ENCODE measurements at regions not wholly inside any gene's neighbourhood (a gene's known extent, or its start where the extent isn't known, plus 50 kb on each side); places are given as distances from the start of the nearest gene placed in this dataset.

DNA sequence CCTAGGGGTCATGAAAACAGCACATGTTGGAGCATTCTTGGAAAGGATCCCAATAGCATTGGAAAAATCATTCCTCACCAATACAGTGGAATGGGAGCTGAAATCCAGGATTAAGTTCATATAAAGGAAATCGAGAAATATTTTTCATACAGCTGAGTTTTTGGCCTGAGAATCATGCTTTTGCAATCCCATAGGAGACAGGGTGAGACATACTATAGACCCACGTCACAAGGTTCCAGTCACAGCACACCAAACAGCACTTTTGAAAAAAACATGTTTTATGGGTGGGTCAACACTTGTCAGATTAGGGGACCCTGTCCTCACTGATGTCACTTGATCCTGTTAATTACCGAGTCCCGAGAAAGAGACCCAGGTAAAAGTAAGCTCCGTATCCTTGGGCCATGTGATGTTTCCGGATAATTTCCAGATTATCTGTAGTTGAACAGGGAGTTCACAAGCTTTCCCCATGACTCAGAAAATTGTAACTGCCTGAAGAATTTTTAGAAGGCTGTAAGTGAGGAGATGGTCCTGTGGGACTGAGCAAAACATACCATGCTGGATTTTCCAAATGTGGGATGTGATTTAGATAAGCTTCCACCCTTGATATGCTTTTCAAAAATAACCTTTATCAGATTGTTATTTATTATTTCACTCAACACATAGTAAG lies 80.9 kb upstream of the TLR3 start:
- DNase-seq (ENCODE audit: low spot score) = no peak

- DNase-seq (ENCODE audit: low spot score) = no peak
Observed at GRCh38 chr4:185991770-185992169, 77.2 kb upstream of the TLR3 start.

DNA sequence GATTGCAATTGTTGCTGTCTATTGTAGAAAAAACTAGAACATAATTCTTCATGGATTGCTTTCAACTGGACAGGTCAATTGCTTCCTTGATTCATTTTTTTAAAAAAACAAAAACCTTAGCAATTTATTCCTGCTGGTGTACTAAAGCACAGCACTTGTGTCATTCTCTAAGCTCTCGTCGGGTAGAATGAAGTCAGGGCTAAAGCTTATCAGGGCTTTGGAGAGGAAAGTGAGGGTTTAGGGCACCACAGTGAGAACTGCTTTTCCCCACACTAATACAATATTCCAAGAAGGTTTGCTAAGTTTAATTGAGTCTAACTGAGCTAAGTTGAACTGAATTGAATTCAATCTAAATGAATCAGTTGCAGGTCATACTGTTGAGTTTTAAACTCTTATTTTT lies 76.4 kb upstream of the TLR3 start:
- no peak for DNase-seq (ENCODE audit: low spot score)

- DNase-seq (ENCODE audit: low spot score) = no peak
Observed at GRCh38 chr4:185993328-185993973, 75.5 kb upstream of the TLR3 start.

DNA sequence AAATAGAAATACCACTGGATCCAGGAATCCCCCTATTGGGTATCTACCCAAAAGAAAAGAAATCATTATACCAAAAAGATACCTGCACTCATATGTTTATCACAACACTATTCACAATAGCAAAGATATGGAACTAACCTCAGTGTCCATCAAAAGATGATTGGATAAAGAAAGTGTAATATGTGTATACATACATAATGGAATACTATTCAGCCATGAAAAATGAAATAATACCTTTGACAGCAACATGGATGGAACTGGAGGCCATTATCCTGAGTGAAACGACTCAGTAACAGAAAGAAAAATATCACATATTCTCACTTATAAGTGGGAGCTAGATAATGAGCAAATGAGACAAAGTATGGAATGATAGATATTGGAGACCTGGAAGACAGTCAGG lies 74.2 kb upstream of the TLR3 start:
- DNase-seq (ENCODE audit: low spot score) = no peak

DNA sequence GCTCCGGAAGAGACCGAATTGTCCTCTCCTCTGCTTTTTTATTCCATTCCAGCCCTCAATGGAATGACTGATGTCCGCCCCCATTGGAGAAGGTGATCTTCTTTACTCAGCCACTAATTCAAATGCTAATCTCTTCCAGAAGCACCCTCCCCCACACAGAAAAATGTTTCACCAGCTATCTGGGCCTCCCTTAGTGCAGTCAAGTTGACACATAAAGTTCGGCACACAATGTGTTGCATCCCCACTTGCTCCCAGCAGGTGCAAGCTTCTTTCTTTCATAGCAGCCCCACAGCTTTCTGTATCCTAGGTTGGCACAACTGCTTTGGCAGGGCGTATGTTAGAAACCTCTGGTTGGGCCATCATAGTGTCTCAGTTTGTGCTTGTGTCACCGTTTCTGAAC lies 73.3 kb upstream of the TLR3 start:
- DNase-seq (ENCODE audit: low spot score) = no peak

DNA sequence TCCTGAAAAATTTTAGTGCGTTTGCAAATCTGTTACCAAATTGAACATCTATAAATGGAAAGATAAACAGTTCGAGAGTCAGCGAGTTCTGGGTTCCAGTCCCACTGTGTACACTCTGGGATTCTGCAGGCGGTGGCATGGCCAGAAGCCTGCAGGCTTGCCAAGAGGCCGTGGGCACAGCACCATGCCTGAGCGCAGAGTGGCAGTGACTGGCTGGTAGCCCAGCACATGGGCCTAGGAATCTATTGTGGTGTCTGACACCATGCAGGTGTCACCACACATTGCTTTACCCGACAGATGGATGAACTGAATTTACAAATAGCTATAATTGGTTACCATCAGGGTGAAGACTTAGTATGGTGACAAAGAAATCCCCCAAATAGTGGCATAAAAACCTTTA lies 71.7 kb upstream of the TLR3 start:
- DNase-seq (ENCODE audit: low spot score) = no peak

GRCh38 chr4:185998791-185999190 lies 70.2 kb upstream of the TLR3 start:
- no peak for DNase-seq (ENCODE audit: low spot score)

- DNase-seq (ENCODE audit: low spot score) = no peak
Observed at GRCh38 chr4:185999207-185999606, 69.7 kb upstream of the TLR3 start.

DNA sequence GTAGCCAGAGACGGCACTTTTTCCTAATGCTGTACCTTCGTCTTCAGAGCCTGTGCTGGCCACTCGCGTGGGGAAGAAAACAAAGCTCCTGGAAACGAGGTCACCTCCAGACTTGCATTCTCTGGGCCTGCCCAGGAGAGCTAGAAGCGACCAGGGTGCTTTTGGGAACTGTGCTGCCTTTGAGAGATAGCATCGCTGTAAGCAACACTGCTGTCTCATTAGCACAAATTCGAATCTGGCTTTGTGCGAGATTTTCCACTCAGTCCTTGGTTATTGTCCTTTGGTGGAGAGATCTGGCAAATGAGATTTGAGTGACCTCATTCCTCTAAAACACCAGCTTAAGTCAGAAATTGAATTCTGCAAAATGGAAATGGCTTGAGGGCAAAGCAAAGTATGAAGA lies 66.1 kb upstream of the TLR3 start:
- DNase-seq (ENCODE audit: low spot score) = no peak

DNA sequence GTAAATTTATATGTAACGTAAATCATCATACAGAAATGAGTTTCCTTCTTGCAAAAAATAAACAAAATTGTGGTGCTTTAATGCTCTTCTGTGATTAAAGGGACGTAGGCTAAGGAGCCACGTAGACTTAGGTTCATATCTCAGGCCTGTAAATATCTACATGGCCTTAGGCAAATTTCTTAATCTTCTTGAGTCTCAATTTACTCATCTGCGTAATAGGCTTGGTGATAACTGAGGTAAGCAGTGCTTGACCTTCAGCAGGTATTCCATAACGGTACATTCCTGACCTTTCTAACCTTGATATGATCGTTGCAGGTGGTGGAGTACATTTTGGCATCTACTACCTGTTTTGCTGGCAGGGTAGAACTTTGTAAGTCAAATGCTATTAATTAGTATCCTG lies 65.2 kb upstream of the TLR3 start:
- DNase-seq (ENCODE audit: low spot score) = no peak

DNA sequence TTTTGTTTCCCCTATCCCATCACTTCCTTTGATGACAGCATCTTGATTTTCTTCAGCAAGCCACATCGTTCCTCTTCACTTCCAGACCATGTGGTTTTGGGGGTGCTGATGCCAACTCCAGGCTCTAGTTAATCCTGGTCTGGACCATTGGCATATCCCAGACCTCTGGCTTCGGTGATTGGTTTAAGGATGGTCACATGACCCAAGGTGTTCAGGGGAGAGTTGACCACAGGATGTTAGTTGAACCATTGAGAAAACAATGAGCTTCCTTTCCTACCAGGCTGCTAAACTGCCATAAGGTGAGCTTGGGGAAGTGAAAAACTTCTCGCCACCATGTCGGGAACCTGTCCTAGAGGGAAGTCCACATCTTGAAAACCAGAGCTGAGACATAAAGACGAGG lies 60.9 kb upstream of the TLR3 start:
- no peak for DNase-seq (ENCODE audit: low spot score)

DNA sequence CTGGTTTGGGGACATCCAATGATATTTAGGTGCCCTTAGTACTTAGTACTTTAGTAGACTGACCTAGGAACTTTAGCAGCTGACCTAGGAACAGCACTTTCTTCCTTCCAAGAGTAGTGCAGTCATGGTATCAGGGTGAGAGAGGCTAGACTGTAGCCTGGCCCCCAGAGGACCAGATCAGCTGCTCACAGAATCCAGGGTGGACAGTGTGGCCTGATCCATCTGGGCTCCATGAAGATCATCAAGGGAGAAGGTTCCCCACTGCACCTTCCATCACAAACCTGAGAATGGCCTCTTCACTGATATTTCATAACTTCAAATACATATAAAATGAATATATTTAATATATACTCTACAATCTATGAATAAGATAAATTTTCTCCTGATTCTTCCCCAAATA lies 59.0 kb upstream of the TLR3 start:
- DNase-seq (ENCODE audit: low spot score) = no peak

GRCh38 chr4:186010821-186011220 lies 58.1 kb upstream of the TLR3 start:
- no peak for DNase-seq (ENCODE audit: low spot score)

DNA sequence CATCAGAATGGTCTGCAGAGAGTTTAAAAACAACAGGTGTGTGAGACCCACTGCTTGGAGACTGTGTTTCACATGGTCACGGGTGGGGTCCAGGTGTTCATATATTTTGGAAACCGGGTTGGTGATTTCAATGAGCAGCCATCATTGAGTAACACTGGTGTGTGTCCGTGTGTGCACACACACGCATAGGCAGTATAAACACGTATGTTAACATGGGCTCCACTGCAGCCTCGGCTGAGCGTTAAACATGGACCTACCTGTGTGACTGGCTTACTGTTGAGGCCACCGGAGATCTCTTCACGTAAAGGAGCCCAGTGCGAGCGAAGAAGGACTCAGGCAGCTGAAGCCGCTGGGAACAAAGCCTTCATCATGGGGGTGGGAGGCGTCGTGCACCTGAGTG lies 56.9 kb upstream of the TLR3 start:
- DNase-seq (ENCODE audit: low spot score) = no peak

DNA sequence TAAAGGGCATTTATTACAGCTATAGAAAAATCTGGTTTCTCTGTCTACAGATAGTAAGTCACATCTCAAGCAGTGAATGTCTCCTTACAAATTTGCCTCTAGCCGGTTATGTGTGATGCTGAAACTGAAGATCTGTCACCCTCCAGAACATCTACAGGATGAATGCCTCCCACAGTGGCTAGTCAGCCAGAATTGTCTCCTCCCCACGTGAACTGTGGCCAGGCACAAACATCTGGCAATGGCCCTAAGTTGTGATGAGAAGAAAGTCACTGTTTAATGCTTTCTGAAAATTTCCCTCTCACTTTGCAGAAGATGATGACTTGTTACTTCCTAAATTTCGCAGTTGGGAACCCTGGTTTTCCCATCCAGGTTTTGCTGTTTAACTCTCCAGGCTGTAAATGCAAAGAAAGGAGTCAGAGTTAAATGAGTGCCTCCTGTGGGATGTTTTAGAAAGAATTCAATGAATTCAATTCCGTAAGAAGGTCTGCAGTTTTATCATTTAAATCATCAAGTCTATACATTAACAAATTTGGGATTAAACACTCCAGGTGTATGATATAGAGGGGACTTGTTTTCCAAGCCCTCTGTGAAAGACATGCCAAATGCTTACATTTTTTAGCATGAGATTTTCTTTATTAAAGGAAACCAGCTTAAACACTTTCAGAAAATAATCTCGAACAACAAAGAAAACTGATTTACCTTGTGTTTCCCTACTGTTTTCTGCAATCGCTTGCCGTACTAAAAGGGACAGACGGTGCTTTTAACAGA lies 55.4 kb upstream of the TLR3 start:
- DNase-seq (ENCODE audit: low spot score) = no peak

GRCh38 chr4:186015212-186015817 lies 53.6 kb upstream of the TLR3 start:
- no peak for DNase-seq (ENCODE audit: low spot score)

DNA sequence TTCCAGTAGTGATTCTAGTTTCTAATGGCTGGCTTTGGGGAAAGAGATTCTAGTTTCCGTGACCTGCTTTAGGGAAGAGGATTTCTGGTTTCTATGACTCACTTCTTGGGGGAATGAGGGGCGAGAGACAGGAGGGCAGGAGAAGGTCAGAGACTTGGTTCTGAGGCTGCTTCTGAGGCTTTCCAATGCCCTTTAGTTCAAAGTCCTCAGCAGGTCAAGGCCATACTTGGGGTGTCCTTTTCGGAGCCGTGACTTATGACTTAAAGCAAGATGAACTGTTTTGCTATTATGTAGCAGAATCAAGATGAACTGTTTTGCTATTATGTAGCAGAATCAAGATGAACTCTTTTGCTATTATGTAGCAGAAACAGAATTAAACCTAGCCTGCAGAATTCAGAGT lies 52.2 kb upstream of the TLR3 start:
- no peak for DNase-seq (ENCODE audit: low spot score)

GRCh38 chr4:186017801-186018200 lies 51.2 kb upstream of the TLR3 start:
- DNase-seq (ENCODE audit: low spot score) = no peak

GRCh38 chr4:186018261-186018660 lies 50.7 kb upstream of the TLR3 start:
- no peak for DNase-seq (ENCODE audit: low spot score)

- no peak for DNase-seq (ENCODE audit: low spot score)
Observed at GRCh38 chr4:186018784-186019183, 50.2 kb upstream of the TLR3 start.

Measured in AG08396 (cell line).